Urinary bladder (tissue), 3 donors: ENCODE measurements at regions not wholly inside any gene's neighbourhood (a gene's known extent, or its start where the extent isn't known, plus 50 kb on each side); places are given as distances from the start of the nearest gene placed in this dataset.
"Not testable (repeated sequence)": the region's sequence is repeated elsewhere in the genome, so short reads cannot be mapped to it uniquely, and the experiment has no call there.

Experiments used
- DNase-seq: peaks from one replicate; pipeline ENCODE4 v3.0.0-alpha.2; 2015; ENCODE audit errors: extremely low spot score
- H3K27ac ChIP-seq: one replicate; pipeline ENCODE4 v1.5.1; 2013; ENCODE audit warnings: low read depth, mild to moderate bottlenecking, moderate library complexity
- H3K36me3 ChIP-seq: one replicate; pipeline ENCODE4 v1.6.1; 2013; ENCODE audit warnings: mild to moderate bottlenecking, moderate library complexity; ENCODE audit not compliant: insufficient read depth
- H3K4me1 ChIP-seq: one replicate; pipeline ENCODE4 v1.6.1; 2013; ENCODE audit warnings: mild to moderate bottlenecking, moderate library complexity; ENCODE audit not compliant: insufficient read depth
- H3K4me3 ChIP-seq: one replicate; pipeline ENCODE4 v1.5.1; 2013; ENCODE audit warnings: low read depth, low read length
- WGBS: extraction: QIAGEN DNeasy Blood & Tissue Kit; methylation state at CpG from one replicate; pipeline ENCODE4 v1.1.7; 2013; 5-methylcytosine and 5-hydroxymethylcytosine counted together
- donor health status: healthy with polysubstance abuse.
- donor health status: healthy.

DNA sequence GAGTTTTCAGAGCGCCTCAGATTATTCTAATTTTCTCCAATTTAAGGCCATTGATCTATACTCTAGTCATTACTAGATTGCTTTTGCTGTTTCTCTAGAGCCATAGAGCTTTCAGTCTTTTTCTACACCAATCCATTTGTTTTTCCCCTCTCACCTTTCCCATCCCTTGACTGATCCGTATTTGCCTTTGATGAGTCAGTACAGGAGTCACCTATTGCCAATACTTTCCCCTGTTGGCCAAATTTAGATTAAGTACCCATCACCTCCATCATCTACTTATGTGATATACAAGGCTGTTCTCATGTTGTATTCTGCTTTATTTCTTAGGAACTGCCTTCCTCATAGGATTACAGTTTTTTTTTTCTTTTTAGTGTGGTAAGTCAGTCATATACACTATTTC lies 463.2 kb downstream of the KLF12 start:
- H3K36me3 ChIP-seq = no peaks in the 10 kb centered on the region
- no peak overlapping the region for H3K27ac ChIP-seq
- peaks cover 1% of the 10 kb centered on the region for H3K4me1 ChIP-seq
- H3K4me3 ChIP-seq = no peak overlapping the region
- 96% methylated on average over 2 of the region's 2 CpGs for WGBS
- no peak for DNase-seq

DNA sequence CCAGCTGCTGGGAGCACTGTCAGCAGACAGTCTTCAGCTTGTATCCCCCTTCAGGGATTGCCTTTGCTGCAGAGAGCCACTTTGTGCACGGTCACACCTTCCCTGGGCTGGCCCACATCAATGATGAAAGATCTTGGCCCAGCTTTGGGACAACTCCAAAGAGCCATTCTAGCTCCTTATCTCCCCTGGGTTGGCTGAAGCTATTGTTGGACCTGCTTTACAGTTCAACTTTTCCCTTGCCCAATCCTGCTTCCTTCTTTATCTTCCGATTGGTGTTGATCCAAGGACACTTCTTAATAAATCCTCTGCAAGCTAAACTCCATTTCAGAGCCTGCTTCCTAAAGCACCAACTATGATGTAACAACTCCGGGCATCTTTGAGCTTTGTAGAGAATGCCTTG lies 466.4 kb downstream of the KLF12 start:
- DNase-seq = no peak
- Histone ChIP-seq H3K4me3 (no peak overlapping the region), H3K4me1 (peaks cover 3% of the 10 kb centered on the region), H3K36me3 (no peaks in the 10 kb centered on the region), H3K27ac (no peak overlapping the region)
- 46% methylated on average over 3 of the region's 3 CpGs for WGBS

DNA sequence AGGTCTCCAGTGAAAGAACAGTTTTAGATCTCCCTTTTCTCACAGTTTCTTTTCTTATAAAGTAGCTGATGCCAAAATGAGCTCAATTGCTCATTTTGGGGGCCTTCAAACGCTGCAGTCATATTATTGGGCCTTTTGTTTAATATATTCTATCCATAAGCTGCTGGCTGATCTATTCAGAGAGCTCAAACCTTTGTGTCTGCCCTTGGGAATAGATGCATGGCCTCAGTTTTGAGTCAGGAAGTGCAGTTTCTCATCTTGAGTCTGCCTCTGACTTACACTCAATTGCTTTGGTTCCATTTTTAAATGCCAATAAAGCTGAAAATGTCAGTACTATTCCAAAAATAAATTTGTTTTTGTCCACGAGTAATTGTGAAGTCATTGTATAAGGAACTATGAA lies 468.9 kb downstream of the KLF12 start:
- H3K27ac ChIP-seq = no peak overlapping the region
- no peak overlapping the region for H3K4me3 ChIP-seq
- no peaks in the 10 kb centered on the region for H3K36me3 ChIP-seq
- peaks cover 3% of the 10 kb centered on the region for H3K4me1 ChIP-seq
- WGBS = 42% methylated on average over 2 of the region's 2 CpGs
- DNase-seq = no peak

- no peak for DNase-seq
- Histone ChIP-seq H3K36me3 (no peaks in the 10 kb centered on the region), H3K27ac (no peak overlapping the region), H3K4me1 (peaks cover 3% of the 10 kb centered on the region), H3K4me3 (no peak overlapping the region)
- 92% methylated on average over 4 of the region's 4 CpGs for WGBS
Observed at GRCh38 chr13:73664851-73665250, 469.4 kb downstream of the KLF12 start.

GRCh38 chr13:73662833-73663232 lies 471.4 kb downstream of the KLF12 start:
- WGBS = 93% methylated on average over 8 of the region's 8 CpGs

DNA sequence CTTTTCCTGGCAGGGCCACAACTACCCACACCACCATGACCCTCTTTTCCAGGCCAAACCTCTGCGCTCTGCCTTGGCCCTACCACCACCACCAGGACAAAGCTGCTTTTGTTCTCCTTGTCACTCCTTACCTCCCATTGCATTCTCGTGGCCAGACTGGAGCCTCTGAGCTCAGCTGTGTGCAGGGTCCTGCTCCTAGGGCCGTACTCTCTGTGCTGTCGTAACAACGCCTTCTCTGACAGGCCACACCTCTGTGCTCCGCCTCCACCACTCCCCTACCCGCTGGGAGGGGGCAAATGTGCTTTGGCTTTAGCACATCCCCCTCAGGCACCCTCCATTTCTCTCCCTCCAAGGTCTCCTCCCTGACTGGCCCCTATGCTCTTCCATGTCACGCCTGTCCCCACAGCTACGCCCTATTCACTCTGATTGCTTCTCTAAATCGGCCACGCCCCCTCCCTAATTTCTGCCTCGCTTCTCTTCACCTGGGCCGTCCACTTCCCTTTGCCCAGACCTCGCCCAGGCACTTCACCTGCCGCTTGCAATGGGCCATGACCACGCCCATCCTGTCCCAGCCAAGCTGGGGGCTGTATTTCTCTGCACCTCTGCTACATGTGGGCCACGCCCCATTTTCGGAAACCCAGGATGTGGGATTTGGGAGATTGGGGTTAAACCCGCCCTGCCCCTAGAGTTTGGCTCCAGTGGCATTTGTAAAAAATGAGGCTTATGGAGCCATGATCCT lies 472.3 kb downstream of the KLF12 start:
- 89% methylated on average over 19 of the region's 19 CpGs for WGBS
- DNase-seq = no peak
- Histone ChIP-seq H3K4me3 (no peak overlapping the region), H3K27ac (no peak overlapping the region), H3K4me1 (peaks cover 2% of the 10 kb centered on the region), H3K36me3 (no peaks in the 10 kb centered on the region)

More at GRCh38 chr13:73662833-73663232, 471.4 kb downstream of the KLF12 start:
- Histone ChIP-seq H3K36me3 (no peaks in the 10 kb centered on the region), H3K4me3 (no peak overlapping the region), H3K4me1 (peaks cover 3% of the 10 kb centered on the region), H3K27ac (no peak overlapping the region)
- no peak for DNase-seq

DNA sequence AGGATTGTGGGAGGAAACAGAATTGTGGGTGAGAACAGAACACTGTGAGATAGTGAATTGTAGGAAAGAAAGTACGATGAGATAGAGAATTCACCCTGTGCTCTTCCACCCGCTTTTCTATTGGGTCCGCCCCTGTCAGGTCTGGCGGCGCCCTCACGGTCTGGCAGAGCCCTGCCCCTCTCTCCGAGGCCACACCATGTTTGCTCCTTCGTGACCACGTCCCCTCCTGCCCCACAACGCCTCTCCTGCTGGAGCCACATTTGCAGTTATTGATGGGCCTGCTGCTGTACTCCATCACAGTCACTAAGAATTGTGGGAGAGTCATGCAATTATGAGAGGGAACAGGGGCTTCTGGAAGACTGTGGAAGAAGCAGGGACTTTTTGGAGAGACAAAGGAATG lies 473.1 kb downstream of the KLF12 start:
- Histone ChIP-seq H3K36me3 (no peaks in the 10 kb centered on the region), H3K4me1 (peaks cover 2% of the 10 kb centered on the region), H3K4me3 (no peak overlapping the region), H3K27ac (no peak overlapping the region)
- WGBS = 97% methylated on average over 10 of the region's 10 CpGs
- no peak for DNase-seq

DNA sequence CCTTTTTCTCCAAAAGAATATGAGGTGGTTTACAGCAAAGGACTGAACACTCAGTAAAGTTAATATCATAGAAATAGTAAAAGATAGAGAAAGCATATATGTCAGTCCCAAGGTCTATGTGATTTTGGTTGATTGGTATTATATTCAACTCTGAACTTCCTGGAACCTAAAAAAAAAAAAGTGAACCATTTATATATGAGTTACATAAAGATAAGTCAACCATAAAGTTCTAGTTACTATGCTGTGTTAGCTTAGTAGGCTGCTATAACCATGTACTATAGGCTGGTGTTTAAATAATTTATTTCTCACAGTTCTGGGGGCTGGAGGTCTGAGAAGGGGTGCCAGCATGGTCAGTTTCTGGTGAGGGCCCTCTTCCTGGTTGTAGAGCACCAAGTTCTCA lies 475.6 kb downstream of the KLF12 start:
- no peak overlapping the region for H3K4me3 ChIP-seq
- DNase-seq = no peak
- H3K27ac ChIP-seq = no peak overlapping the region
- no peaks in the 10 kb centered on the region for H3K36me3 ChIP-seq
- H3K4me1 ChIP-seq = no peaks in the 10 kb centered on the region

DNA sequence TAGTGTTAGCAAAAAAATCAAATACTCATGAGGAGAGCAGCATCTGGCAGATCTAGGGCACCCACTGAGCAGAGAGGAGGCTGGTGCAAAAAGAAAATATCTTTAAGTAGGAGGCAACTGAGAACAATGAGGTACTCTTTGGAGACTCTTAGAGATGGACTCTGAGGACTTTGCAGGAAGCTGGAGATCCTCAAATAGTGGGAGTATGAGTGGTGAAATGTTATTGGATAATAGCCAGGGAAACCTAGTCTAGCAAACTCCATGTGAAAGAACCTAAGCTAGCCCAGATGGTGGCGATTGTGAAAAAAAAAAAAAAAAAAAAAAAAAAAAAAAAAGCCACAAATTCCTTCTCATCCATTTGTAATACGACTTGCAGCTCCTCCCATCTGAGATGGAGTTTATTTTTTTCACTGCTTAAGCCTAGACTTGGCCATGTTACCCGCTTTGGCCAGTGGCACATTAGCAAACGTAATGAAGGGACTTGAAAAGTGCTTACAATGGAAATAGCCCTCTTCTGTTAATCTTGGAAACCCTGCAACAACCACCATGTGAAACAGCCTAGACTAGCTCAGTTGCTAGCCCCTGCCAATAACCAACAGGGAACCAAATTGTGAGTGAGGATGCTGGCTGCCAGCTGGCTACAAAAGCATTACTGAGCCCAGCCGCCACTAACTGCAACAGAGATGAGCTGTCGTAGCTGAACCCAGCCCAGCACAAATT lies 476.2 kb downstream of the KLF12 start:
- Histone ChIP-seq H3K4me3 (no peak overlapping the region), H3K36me3 (no peaks in the 10 kb centered on the region), H3K27ac (no peak overlapping the region), H3K4me1 (no peaks in the 10 kb centered on the region)
- 33% methylated on average over 6 of the region's 6 CpGs for WGBS
- no peak for DNase-seq

DNA sequence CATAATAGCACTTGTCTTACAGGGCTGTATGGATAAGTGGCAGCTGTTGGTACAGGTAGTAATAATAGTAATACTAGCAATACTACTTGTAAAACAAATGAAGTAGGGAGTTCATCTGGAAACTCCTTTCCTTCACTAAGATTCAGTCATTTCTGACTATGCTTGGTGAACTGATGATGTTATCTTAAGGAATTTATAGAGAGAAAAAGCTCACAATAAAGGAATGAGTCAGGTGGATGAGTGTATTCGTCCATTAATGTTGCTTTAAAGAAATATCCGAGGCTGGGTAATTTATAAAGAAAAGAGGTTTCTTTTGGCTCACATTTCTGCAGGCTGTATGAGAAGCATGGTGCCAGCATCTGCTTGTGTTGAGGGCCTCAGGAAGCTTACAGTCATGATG lies 477.3 kb downstream of the KLF12 start:
- no peak for DNase-seq
- Histone ChIP-seq H3K4me3 (no peak overlapping the region), H3K36me3 (no peaks in the 10 kb centered on the region), H3K4me1 (no peaks in the 10 kb centered on the region), H3K27ac (no peak overlapping the region)
- 88% methylated on average over 2 of the region's 2 CpGs for WGBS

GRCh38 chr13:73653688-73654087 lies 480.5 kb downstream of the KLF12 start:
- 73% methylated on average over 2 of the region's 2 CpGs for WGBS

DNA sequence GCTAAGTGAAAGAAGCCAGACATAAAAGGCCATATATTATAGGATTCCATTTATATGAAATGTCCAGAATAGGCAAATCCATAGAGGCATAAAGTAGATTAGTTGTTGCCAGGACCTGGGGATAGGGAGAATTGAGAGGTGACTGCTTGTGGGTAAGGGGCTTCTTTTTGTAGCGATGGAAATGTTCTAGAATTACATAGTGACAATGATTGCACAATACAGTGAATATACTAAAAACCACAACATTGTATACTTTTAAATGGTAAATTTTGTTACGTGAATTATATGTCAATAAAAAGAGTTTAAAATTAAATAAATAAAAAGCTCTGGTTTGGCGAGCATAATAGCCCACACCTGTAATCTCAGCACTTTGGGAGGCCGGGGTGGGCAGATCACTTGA lies 486.8 kb downstream of the KLF12 start:
- H3K4me1 ChIP-seq = no peaks in the 10 kb centered on the region
- DNase-seq = no peak
- H3K4me3 ChIP-seq = no peak overlapping the region
- 87% methylated on average over 4 of the region's 4 CpGs for WGBS
- no peaks in the 10 kb centered on the region for H3K36me3 ChIP-seq
- H3K27ac ChIP-seq = no peak overlapping the region

More at GRCh38 chr13:73653688-73654087, 480.5 kb downstream of the KLF12 start:
- Histone ChIP-seq H3K36me3 (no peaks in the 10 kb centered on the region), H3K4me1 (no peaks in the 10 kb centered on the region), H3K4me3 (no peak overlapping the region), H3K27ac (no peak overlapping the region)
- no peak for DNase-seq

DNA sequence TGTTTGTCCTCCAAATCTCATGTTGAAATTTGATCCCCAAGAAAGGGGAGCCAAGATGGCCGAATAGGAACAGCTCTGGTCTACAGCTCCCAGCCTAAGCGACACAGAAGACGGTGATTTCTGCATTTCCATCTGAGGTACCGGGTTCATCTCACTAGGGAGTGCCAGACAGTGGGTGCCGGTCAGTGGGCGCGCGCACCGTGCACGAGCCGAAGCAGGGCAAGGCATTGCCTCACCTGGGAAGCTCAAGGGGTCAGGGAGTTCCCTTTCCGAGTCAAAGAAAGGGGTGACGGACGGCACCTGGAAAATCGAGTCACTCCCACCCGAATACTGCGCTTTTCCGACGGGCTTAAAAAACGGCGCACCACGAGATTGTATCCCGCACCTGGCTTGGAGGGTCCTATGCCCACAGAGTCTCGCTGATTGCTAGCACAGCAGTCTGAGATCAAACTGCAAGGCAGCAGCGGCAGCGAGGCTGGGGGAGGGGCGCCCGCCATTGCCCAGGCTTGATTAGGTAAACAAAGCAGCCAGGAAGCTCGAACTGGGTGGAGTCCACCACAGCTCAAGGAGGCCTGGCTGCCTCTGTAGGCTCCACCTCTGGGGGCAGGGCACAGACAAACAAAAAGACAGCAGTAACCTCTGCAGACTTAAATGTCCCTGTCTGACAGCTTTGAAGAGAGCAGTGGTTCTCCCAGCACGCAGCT lies 493.6 kb downstream of the KLF12 start:
- WGBS = 92% methylated on average over 29 of the region's 30 CpGs
- H3K4me3 ChIP-seq, H3K27ac ChIP-seq, DNase-seq, H3K36me3 ChIP-seq, H3K4me1 ChIP-seq: not testable (repeated sequence)
